MCF 10A (cell line): ENCODE measurements at regions not wholly inside any gene's neighbourhood (a gene's known extent, or its start where the extent isn't known, plus 50 kb on each side); places are given as distances from the start of the nearest gene placed in this dataset.

Experiments used
- BruUV-seq: library from RNA; stranded (reverse); fragments of 400-500 nt; replicated peaks from 2 replicates; lab custom pipeline; 2021; lab: Mats Ljungman, UMichigan
- CTCF ChIA-PET: fragments of 300-600 bp; sonication (Branson Sonifier 250); formaldehyde crosslinking; extraction: SDS; loops from one replicate; lab custom pipeline; 2021; ENCODE audit warnings: antibody characterized with exemption, inconsistent platforms; lab: Yijun Ruan, JAX
- POLR2A ChIA-PET: fragments of 300-600, 350-650 bp; sonication (Branson Sonifier 250); formaldehyde crosslinking; extraction: SDS; loops from one replicate; lab custom pipeline; 2020; ENCODE audit warnings: antibody characterized with exemption, inconsistent platforms; lab: Yijun Ruan, JAX
- DNase-seq: peaks from one replicate; pipeline ENCODE4 v3.0.0-alpha.2; 2018; ENCODE audit not compliant: unreplicated experiment
- H3K27ac Mint-ChIP-seq: one replicate; pipeline ENCODE4 v1.8.0; 2022; ENCODE audit warnings: mild to moderate bottlenecking, low read depth, mixed read lengths; ENCODE audit not compliant: unreplicated experiment
- H3K27me3 Mint-ChIP-seq: one replicate; pipeline ENCODE4 v1.8.0; 2022; ENCODE audit warnings: mixed read lengths; ENCODE audit not compliant: insufficient read depth, unreplicated experiment
- H3K36me3 Mint-ChIP-seq: one replicate; pipeline ENCODE4 v1.8.0; 2022; ENCODE audit warnings: mild to moderate bottlenecking, moderate library complexity, mixed read lengths; ENCODE audit not compliant: insufficient read depth, unreplicated experiment
- H3K4me1 Mint-ChIP-seq: one replicate; pipeline ENCODE4 v1.8.0; 2022; ENCODE audit warnings: mixed read lengths; ENCODE audit not compliant: insufficient read depth, unreplicated experiment
- H3K4me3 Mint-ChIP-seq: one replicate; pipeline ENCODE4 v1.8.0; 2022; ENCODE audit warnings: mild to moderate bottlenecking, moderate library complexity, mixed read lengths; ENCODE audit not compliant: unreplicated experiment
- H3K9me3 Mint-ChIP-seq: one replicate; pipeline ENCODE4 v1.8.0; 2022; ENCODE audit warnings: mixed read lengths; ENCODE audit not compliant: unreplicated experiment
- CTCF ChIP-seq: fragments of 200-600 bp; IDR thresholded peaks from one replicate; pipeline ENCODE4 v1.8.0; 2022; ENCODE audit warnings: antibody characterized with exemption, mild to moderate bottlenecking; ENCODE audit not compliant: unreplicated experiment
- intact Hi-C: fragments of 100-400 bp; cut with micrococcal nuclease; formaldehyde crosslinking; loops from 2 replicates; pipeline ENCODE4 v1.14.1; 2022

GRCh38 chr7:20280475-20281351 is 50.0 kb upstream of the ITGB8 start:
- intact Hi-C loops, result no loop called here
- Mint-ChIP-seq H3K9me3 (peaks cover 6% of the 10 kb centered on the region), H3K27me3 (no peaks in the 10 kb centered on the region), H3K36me3 (no peaks in the 10 kb centered on the region), H3K4me1 (peaks cover 12% of the 10 kb centered on the region), H3K4me3 (no peak overlapping the region), H3K27ac (no peak overlapping the region)
- POLR2A ChIA-PET, result interaction anchor here (0.5 to 0.7 kb wide), 3 partner anchors 22 to 1686 kb away, joined by 3 to 5 read pairs (median 4); no protein-coding TSS in a partner anchor
- no peak for TF ChIP-seq CTCF
- peak; percentile 14 for DNase-seq
- no TSS peak for BruUV-seq
- CTCF ChIA-PET, result no interaction called here
